Suprapubic skin (tissue), 4 donors: ENCODE measurements at regions not wholly inside any gene's neighbourhood (a gene's known extent, or its start where the extent isn't known, plus 50 kb on each side); places are given as distances from the start of the nearest gene placed in this dataset.

Experiments used
- DNase-seq, 2 donors: peaks; one replicate each; pipeline ENCODE4 v3.0.0-alpha.2; 2019; ENCODE audit warnings: low spot score in 2 of 2
- H3K27ac ChIP-seq: fragments of 200-600 bp; sonication (generic); one replicate; pipeline ENCODE4 v1.5.1; 2019
- H3K27me3 ChIP-seq: fragments of 200-600 bp; sonication (generic); one replicate; pipeline ENCODE4 v1.5.1; 2019
- H3K36me3 ChIP-seq: fragments of 200-600 bp; sonication (generic); one replicate; pipeline ENCODE4 v1.5.1; 2019
- H3K4me1 ChIP-seq: fragments of 200-600 bp; sonication (generic); one replicate; pipeline ENCODE4 v1.5.1; 2019
- H3K4me3 ChIP-seq: fragments of 200-600 bp; sonication (generic); one replicate; pipeline ENCODE4 v1.5.1; 2019; ENCODE audit warnings: mild to moderate bottlenecking
- H3K9me3 ChIP-seq: fragments of 200-600 bp; sonication (generic); one replicate; pipeline ENCODE4 v1.5.1; 2019
- CTCF ChIP-seq, 2 donors: fragments of 200-600 bp in 1 of 2; fragments of 450-650 bp in 1 of 2; sonication (generic) in 1 of 2; IDR thresholded peaks; one replicate each; pipeline ENCODE4 v1.5.1; 2016 to 2019; ENCODE audit warnings: antibody characterized with exemption in 2 of 2, mild to moderate bottlenecking in 1 of 2, moderate library complexity in 1 of 2
- EP300 ChIP-seq: sonication (generic); formaldehyde crosslinking; IDR thresholded peaks from one replicate; pipeline ENCODE4 v1.6.1; 2017; ENCODE audit warnings: antibody characterized with exemption
- POLR2A ChIP-seq, 2 donors: fragments of 450-650 bp; IDR thresholded peaks; one replicate each; pipeline ENCODE4 v1.6.1; 2017; ENCODE audit warnings: antibody characterized with exemption in 2 of 2, mild to moderate bottlenecking in 2 of 2, moderate library complexity in 2 of 2
- POLR2AphosphoS5 ChIP-seq, 3 donors: sonication (generic); formaldehyde crosslinking; IDR thresholded peaks; one replicate each; pipeline ENCODE4 v1.6.1; 2017; ENCODE audit warnings: antibody characterized with exemption in 3 of 3
- whole genome bisulfite sequencing: methylation state at CpG from one replicate; pipeline ENCODE4 v1.1.5; 2018; 5-methylcytosine and 5-hydroxymethylcytosine counted together

GRCh38 chr12:126989532-126989931 is 1277.4 kb upstream of the TMEM132C start:
- Histone ChIP-seq H3K27ac (no peak overlapping the region), H3K9me3 (peaks cover 3% of the 10 kb centered on the region), H3K36me3 (no peaks in the 10 kb centered on the region), H3K4me1 (no peaks in the 10 kb centered on the region), H3K27me3 (no peaks in the 10 kb centered on the region), H3K4me3 (no peak overlapping the region)
- no peak for TF ChIP-seq CTCF (IDR thresholded peaks at IDR 0.05)
- no peak for TF ChIP-seq EP300
- TF ChIP-seq POLR2A (IDR thresholded peaks at IDR 0.05), result no peak
- WGBS, result 60% methylated on average over 2 of the region's 2 CpGs
- DNase-seq, result no peak

GRCh38 chr12:126993898-126994297 is 1273.1 kb upstream of the TMEM132C start:
- 92% methylated on average over 9 of the region's 9 CpGs for WGBS
- no peaks in the 10 kb centered on the region for H3K36me3 ChIP-seq

GRCh38 chr12:126994599-126994998 is 1272.4 kb upstream of the TMEM132C start:
- H3K36me3 ChIP-seq, result no peaks in the 10 kb centered on the region
- H3K9me3 ChIP-seq, result peaks cover under 1% of the 10 kb centered on the region
- no peaks in the 10 kb centered on the region for H3K4me1 ChIP-seq
- no peaks in the 10 kb centered on the region for H3K27me3 ChIP-seq
- no peak overlapping the region for H3K4me3 ChIP-seq
- no peak for DNase-seq
- no peak for TF ChIP-seq EP300
- TF ChIP-seq POLR2A (IDR thresholded peaks at IDR 0.05), result no peak
- no peak for TF ChIP-seq CTCF (IDR thresholded peaks at IDR 0.05)
- TF ChIP-seq POLR2AphosphoS5 (IDR thresholded peaks at IDR 0.05), result no peak
- 82% methylated on average over 4 of the region's 4 CpGs for WGBS
- H3K27ac ChIP-seq, result no peak overlapping the region

More at GRCh38 chr12:126993898-126994297, 1273.1 kb upstream of the TMEM132C start:
- no peak for DNase-seq
- Histone ChIP-seq H3K27ac (no peak overlapping the region), H3K4me1 (no peaks in the 10 kb centered on the region), H3K27me3 (no peaks in the 10 kb centered on the region), H3K9me3 (no peaks in the 10 kb centered on the region), H3K4me3 (no peak overlapping the region)
- TF ChIP-seq EP300 (no peak), CTCF (IDR thresholded peaks at IDR 0.05) (no peak), POLR2A (IDR thresholded peaks at IDR 0.05) (no peak), POLR2AphosphoS5 (IDR thresholded peaks at IDR 0.05) (no peak)

GRCh38 chr12:126998031-126998430 is 1268.9 kb upstream of the TMEM132C start:
- no peak overlapping the region for H3K4me3 ChIP-seq
- no peak for DNase-seq
- TF ChIP-seq EP300, result no peak
- TF ChIP-seq POLR2AphosphoS5 (IDR thresholded peaks at IDR 0.05), result no peak
- H3K9me3 ChIP-seq, result peaks cover 6% of the 10 kb centered on the region
- no peaks in the 10 kb centered on the region for H3K4me1 ChIP-seq
- H3K36me3 ChIP-seq, result no peaks in the 10 kb centered on the region
- no peak overlapping the region for H3K27ac ChIP-seq
- H3K27me3 ChIP-seq, result no peaks in the 10 kb centered on the region
- 91% methylated on average over 4 of the region's 4 CpGs for WGBS

GRCh38 chr12:126998747-126999285 is 1268.2 kb upstream of the TMEM132C start:
- Histone ChIP-seq H3K27me3 (no peaks in the 10 kb centered on the region), H3K9me3 (peaks cover 6% of the 10 kb centered on the region), H3K4me3 (no peak overlapping the region), H3K36me3 (no peaks in the 10 kb centered on the region), H3K4me1 (no peaks in the 10 kb centered on the region), H3K27ac (no peak overlapping the region)
- DNase-seq, result no peak
- WGBS, result 87% methylated on average over 10 of the region's 10 CpGs
- TF ChIP-seq POLR2A (IDR thresholded peaks at IDR 0.05), result no peak
- no peak for TF ChIP-seq EP300
- no peak for TF ChIP-seq CTCF (IDR thresholded peaks at IDR 0.05)
- no peak for TF ChIP-seq POLR2AphosphoS5 (IDR thresholded peaks at IDR 0.05)

- Histone ChIP-seq H3K36me3 (no peaks in the 10 kb centered on the region), H3K27me3 (no peaks in the 10 kb centered on the region), H3K4me1 (no peaks in the 10 kb centered on the region), H3K9me3 (peaks cover 6% of the 10 kb centered on the region), H3K27ac (no peak overlapping the region), H3K4me3 (no peak overlapping the region)
- DNase-seq, result no peak
- no peak for TF ChIP-seq CTCF (IDR thresholded peaks at IDR 0.05)
- TF ChIP-seq POLR2AphosphoS5 (IDR thresholded peaks at IDR 0.05), result no peak
- no peak for TF ChIP-seq EP300
- 91% methylated on average over 5 of the region's 5 CpGs for WGBS
Observed at GRCh38 chr12:126999352-126999751, 1267.6 kb upstream of the TMEM132C start.
